Astrocyte (in vitro differentiated cells and primary cell): ENCODE measurements at regions not wholly inside any gene's neighbourhood (a gene's known extent, or its start where the extent isn't known, plus 50 kb on each side); places are given as distances from the start of the nearest gene placed in this dataset.

Source experiments
- EZH2 ChIP-seq: IDR thresholded peaks from 2 replicates; pipeline ENCODE4 v1.6.1; 2012; ENCODE audit warnings: mild to moderate bottlenecking, low read length, inconsistent platforms; ENCODE audit not compliant: insufficient read depth
- TF ChIP-seq, protein P1 (sequence below): IDR thresholded peaks from 2 replicates; pipeline ENCODE4 v1.5.1; 2011; ENCODE audit warnings: low read depth, mild to moderate bottlenecking, inconsistent platforms, low read length, moderate library complexity; ENCODE audit not compliant: insufficient read depth

DNA sequence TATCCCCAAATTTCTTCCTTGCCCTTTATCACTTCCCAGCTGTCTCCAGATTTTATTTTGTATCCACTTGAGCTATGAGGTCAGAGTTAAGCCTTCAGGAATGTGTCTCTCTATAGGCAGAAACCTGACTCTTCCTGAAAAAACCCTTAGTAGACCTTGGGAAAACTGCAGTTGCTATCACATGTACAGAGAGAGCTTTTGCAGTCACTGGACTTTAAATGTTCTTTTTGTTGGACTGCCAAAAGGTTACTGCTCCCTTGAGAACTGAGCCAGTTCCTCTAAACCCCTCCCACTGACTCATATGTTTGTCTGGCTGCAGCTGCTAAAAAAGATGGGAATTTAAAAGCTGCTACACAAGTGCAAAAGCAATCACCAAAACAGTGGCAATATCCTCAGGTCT lies 169.1 kb upstream of the CCDC54 start:
- TF ChIP-seq, protein P1, sequence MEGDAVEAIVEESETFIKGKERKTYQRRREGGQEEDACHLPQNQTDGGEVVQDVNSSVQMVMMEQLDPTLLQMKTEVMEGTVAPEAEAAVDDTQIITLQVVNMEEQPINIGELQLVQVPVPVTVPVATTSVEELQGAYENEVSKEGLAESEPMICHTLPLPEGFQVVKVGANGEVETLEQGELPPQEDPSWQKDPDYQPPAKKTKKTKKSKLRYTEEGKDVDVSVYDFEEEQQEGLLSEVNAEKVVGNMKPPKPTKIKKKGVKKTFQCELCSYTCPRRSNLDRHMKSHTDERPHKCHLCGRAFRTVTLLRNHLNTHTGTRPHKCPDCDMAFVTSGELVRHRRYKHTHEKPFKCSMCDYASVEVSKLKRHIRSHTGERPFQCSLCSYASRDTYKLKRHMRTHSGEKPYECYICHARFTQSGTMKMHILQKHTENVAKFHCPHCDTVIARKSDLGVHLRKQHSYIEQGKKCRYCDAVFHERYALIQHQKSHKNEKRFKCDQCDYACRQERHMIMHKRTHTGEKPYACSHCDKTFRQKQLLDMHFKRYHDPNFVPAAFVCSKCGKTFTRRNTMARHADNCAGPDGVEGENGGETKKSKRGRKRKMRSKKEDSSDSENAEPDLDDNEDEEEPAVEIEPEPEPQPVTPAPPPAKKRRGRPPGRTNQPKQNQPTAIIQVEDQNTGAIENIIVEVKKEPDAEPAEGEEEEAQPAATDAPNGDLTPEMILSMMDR = no peak
- TF ChIP-seq EZH2 = no peak
